Adrenal gland (tissue), 5 donors: ENCODE measurements at regions not wholly inside any gene's neighbourhood (a gene's known extent, or its start where the extent isn't known, plus 50 kb on each side); places are given as distances from the start of the nearest gene placed in this dataset.
"Not testable (repeated sequence)": the region's sequence is repeated elsewhere in the genome, so short reads cannot be mapped to it uniquely, and the experiment has no call there.

Experiments used
- CTCF ChIP-seq, 6 experiments: fragments of 450-650 bp in 4 of 6; fragments of 200-600 bp in 2 of 6; sonication (generic) in 1 of 6; IDR thresholded peaks; 1 replicate in 5 of 6; 2 replicates in 1 of 6; pipeline versions ENCODE4 v1.5.1 to v1.8.0; 2016 to 2021; ENCODE audit warnings: antibody characterized with exemption in 6 of 6, mild to moderate bottlenecking in 2 of 6, moderate library complexity in 1 of 6
- POLR2A ChIP-seq, 2 donors: fragments of 450-650 bp; IDR thresholded peaks; one replicate each; pipeline ENCODE4 v1.6.1; 2017; ENCODE audit warnings: antibody characterized with exemption in 2 of 2, mild to moderate bottlenecking in 2 of 2, moderate library complexity in 1 of 2
- donor health status: DM: no; HTN: no; CAD: no.

- TF ChIP-seq POLR2A, CTCF (IDR thresholded peaks at IDR 0.05): not testable (repeated sequence)
These were observed 75.2 kb upstream of the THOC3 start for GRCh38 chr5:176043252-176043829.
